ENCODE measurements at regions not wholly inside any gene's neighbourhood (a gene's known extent, or its start where the extent isn't known, plus 50 kb on each side); places are given as distances from the start of the nearest gene placed in this dataset.

DNA sequence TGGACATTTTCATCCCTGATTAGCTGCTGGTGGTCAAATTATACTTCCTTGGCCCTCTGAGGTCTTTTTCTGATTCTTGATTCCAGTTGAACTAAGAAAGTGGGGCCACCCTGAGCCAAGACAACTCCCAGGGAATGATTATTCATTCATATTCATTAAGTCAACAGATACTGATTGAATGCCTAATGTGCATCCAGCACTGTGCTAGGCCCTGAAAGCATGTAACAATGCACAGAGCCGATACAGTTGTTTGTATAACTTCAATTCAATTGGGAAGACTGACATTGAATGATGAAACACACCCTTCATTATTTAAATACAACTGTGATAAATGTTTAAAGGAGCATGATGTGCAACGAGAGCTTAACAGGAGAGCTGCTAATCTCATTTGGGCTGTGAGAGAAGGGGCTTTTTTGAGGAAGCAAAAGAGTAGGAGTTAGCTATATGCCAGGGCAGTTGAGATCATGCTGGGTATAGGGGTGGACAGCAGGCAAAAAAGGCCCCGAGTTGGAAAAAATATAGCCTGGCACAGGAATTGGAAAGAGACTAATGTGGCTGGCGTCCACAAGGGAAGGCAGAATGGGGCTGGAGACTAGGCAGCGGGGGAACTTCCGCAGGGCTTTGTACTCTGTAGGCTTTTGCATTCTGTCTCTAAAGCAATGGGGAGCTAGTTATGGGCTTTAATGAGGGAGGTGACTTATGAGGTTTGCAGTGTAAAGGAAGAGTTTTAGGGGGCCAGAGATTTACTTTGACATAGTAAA is 57.2 kb upstream of the ACVR1 start:
- DNase-seq (ENCODE audit: low read depth), result no peak

DNA sequence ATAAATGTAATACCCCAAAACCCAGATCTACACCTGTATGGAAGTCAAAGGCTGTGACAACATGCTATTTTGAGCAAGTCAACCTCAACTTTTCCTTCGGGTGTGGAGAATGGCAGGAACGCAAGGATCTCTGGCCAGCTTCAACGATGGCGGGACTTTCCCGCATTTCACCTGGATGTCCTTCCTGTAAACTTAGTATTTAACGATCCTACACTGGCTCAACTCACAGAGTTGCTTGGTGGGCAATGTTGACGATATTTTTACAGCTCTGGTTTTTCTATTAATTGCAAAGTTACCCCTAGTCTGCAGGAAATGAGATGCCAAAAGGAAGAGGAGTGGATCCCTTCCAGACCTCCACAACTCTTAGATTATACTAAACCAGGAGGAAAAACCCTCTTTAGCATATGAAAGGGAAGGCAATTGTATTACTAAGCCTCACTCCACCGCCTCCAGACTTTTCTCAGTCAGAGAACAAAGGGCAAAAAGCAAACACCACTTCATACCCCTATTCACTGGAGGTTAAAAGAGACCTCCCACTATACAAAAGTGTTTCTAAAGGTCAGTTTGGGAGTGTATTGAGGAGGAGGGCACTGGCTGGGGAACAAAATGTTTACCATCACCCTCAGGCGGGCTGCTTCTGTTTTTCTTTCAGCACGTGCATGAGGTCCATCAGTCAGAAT is 56.5 kb upstream of the ACVR1 start:
- DNase-seq (ENCODE audit: low read depth), result no peak

GRCh38 chr2:157931542-157931941 is 55.4 kb upstream of the ACVR1 start:
- DNase-seq (ENCODE audit: low read depth), result no peak

DNA sequence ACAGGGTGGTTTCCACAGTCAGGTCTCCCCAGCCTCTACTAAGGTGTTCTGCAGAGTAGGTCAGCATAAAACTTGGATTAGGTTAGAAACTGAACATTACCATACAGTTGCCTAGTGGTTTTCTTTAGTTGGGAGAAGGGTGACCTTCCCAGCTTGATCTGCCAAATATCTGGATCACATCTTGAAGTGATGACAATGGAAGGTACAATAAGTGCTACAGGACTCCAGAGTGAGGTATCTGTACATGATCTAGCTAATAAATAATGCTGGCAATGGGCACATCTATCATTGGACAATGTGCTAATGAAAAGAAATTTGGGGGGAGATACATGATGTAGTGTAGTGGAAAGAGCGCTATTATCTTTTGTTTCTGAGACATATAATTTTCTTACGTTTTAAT is 54.6 kb upstream of the ACVR1 start:
- DNase-seq (ENCODE audit: low read depth), result no peak

DNA sequence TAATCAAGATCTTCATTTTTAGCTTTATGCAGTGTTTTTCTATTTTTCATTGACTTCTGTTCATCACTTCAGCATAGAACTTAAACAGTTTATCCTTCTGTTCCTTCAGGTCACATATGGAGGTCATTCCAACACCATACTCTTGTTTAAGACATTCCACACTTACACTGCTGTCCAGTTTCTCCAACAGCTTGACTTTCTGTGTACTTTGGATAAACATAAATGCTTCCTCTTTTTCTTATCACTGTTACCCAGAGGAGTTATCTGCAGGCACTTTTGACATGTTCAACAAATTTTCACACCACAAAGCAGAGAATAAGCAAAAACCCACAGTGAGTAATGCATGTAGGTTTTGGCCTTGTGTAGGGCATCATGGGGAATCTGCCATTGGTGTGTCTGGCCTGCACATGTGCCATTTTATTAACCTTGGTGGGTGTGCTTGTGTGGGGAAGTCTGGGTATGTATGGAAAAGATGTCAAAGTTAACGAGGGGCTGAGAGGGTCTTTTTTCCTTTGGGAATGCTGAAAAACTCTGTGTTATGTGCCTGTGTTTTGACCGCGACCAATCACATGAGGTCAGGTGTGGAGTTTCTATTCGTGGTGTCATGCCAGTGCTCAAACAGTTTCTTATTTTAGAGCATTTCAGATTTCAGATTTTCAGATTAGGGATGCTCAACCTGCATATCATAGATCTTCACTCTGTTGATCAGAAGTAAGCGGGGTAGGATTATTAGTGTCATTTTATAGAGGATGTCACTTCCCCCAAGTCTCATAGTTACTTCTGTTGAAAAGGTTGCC is 53.9 kb upstream of the ACVR1 start:
- DNase-seq (ENCODE audit: low read depth), result no peak

GRCh38 chr2:157928372-157928771 is 52.2 kb upstream of the ACVR1 start:
- DNase-seq (ENCODE audit: low read depth), result no peak

DNA sequence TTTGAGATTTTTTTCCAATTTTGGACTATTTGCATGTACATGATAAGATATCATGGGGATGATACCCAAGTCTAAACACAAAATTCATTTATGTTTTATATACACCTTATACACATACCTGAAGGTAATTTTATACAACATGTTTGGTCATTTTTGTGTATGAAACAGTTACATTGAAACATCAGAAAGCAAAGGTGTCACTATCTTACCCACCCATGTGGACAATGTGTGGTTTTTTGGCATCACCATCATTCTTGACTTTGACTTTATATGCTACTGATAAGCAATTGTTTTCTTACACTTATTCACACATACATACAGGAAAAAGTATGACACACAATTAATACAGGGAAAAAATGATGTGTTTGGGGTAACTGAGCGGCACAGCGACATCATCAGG is 51.0 kb upstream of the ACVR1 start:
- no peak for DNase-seq (ENCODE audit: low read depth)
